Ovary (tissue), 3 donors: ENCODE measurements at regions not wholly inside any gene's neighbourhood (a gene's known extent, or its start where the extent isn't known, plus 50 kb on each side); places are given as distances from the start of the nearest gene placed in this dataset.

Experiments used
- CTCF ChIP-seq, 3 donors: fragments of 450-650 bp in 2 of 3; fragments of 200-600 bp in 1 of 3; IDR thresholded peaks; one replicate each; pipeline versions ENCODE4 v1.5.1 to v1.8.0; 2016 to 2022; ENCODE audit warnings: antibody characterized with exemption in 3 of 3, mild to moderate bottlenecking in 1 of 3
- EP300 ChIP-seq: sonication (generic); formaldehyde crosslinking; IDR thresholded peaks from one replicate; pipeline ENCODE4 v1.6.1; 2017; ENCODE audit warnings: antibody characterized with exemption
- POLR2A ChIP-seq: fragments of 450-650 bp; IDR thresholded peaks from one replicate; pipeline ENCODE4 v1.6.1; 2017; ENCODE audit warnings: antibody characterized with exemption, mild to moderate bottlenecking, moderate library complexity
- donor health status: DM: no; HTN: no; CAD: no.

GRCh38 chr6:102662851-102663250 lies 1269.3 kb downstream of the GRIK2 start:
- TF ChIP-seq CTCF (IDR thresholded peaks at IDR 0.05) (no peak), POLR2A (no peak), EP300 (no peak)
